K562 (cell line): ENCODE measurements at regions not wholly inside any gene's neighbourhood (a gene's known extent, or its start where the extent isn't known, plus 50 kb on each side); places are given as distances from the start of the nearest gene placed in this dataset.

Experiments used
- ATAC-seq: fragments of 200-7000 bp; cut with Tn5 transposase; 3 replicates; pipeline ENCODE4 v1.9.1; 2020; ENCODE audit warnings: moderate library complexity
- BruUV-seq: library from RNA; stranded (reverse); fragments of 400-500 nt; replicated peaks from 2 replicates; lab custom pipeline; 2021; lab: Mats Ljungman, UMichigan
- CTCF ChIA-PET: fragments of 300-600 bp; formaldehyde crosslinking; extraction: SDS; loops from one replicate; lab custom pipeline; 2021; ENCODE audit warnings: low intra/inter-chr PET ratio; lab: Yijun Ruan, JAX
- POLR2A ChIA-PET: fragments of 300-600, 350-650 bp; sonication (Branson Sonifier 250); formaldehyde crosslinking; extraction: SDS; loops from one replicate; lab custom pipeline; 2021; ENCODE audit warnings: antibody characterized with exemption, inconsistent platforms; lab: Yijun Ruan, JAX
- DNase-seq, 4 experiments: peaks; one replicate each; pipeline versions ENCODE4 v3.0.0 to v3.0.0-alpha.2; 2011 to 2018; ENCODE audit warnings: low spot score in 3 of 4, mixed read lengths in 3 of 4; ENCODE audit errors: extremely low read depth in 1 of 4
- FAIRE-seq: peaks from 2 replicates; lab custom pipeline; 2011; peaks lifted over from hg19 to GRCh38; lab: Jason Lieb, UNC
- H2AFZ ChIP-seq: 2 replicates; pipeline ENCODE4 v1.6.0; 2011; ENCODE audit warnings: low read depth, low read length, control low read depth, inconsistent platforms
- H3K27ac ChIP-seq: fragments of 200-600 bp; 3 replicates; pipeline ENCODE4 v1.8.0; 2011; ENCODE audit warnings: low read depth, mild to moderate bottlenecking, control low read depth, inconsistent platforms, low read length, moderate library complexity, mixed read lengths; ENCODE audit errors: extremely low read depth
- H3K27me3 ChIP-seq, 2 experiments: fragments of 300-600 bp in 1 of 2; 2 replicates in 1 of 2; 3 replicates in 1 of 2; pipeline versions ENCODE4 v1.6.0 to v1.8.0; 2011; ENCODE audit warnings: inconsistent platforms in 2 of 2, low read length in 2 of 2, mild to moderate bottlenecking in 1 of 2, mixed read lengths in 1 of 2, moderate library complexity in 1 of 2; ENCODE audit not compliant: control insufficient read depth in 2 of 2, insufficient read depth in 2 of 2
- H3K36me3 ChIP-seq: fragments of 300-600 bp; 3 replicates; pipeline ENCODE4 v1.8.0; 2011; ENCODE audit warnings: mild to moderate bottlenecking, low read length, inconsistent platforms; ENCODE audit not compliant: control insufficient read depth, insufficient read depth
- H3K4me1 ChIP-seq, 2 experiments: fragments of 200-600 bp in 1 of 2; replicated peaks in 1 of 2; 2 replicates in 1 of 2; 3 replicates in 1 of 2; pipeline versions ENCODE4 v1.5.1 to v1.8.0; 2011; ENCODE audit warnings: inconsistent platforms in 2 of 2, low read length in 2 of 2, mild to moderate bottlenecking in 1 of 2, mixed read lengths in 1 of 2, moderate library complexity in 1 of 2; ENCODE audit not compliant: control insufficient read depth in 2 of 2, insufficient read depth in 2 of 2
- H3K4me2 ChIP-seq: 2 replicates; pipeline ENCODE4 v1.6.1; 2011; ENCODE audit warnings: low read length, control low read depth, inconsistent platforms, mixed read lengths; ENCODE audit not compliant: insufficient read depth
- H3K4me3 ChIP-seq: fragments of 200-600 bp; sonication (generic), shearing (Covaris generic); 2 replicates; pipeline ENCODE4 v1.5.1; 2016; ENCODE audit warnings: control low read depth, inconsistent platforms
- H3K79me2 ChIP-seq: fragments of 200-600 bp; 3 replicates; pipeline ENCODE4 v1.8.0; 2011; ENCODE audit warnings: low read length, inconsistent platforms; ENCODE audit not compliant: control insufficient read depth, insufficient read depth
- H3K9ac ChIP-seq, 2 experiments: 2 replicates each; pipeline versions ENCODE4 v1.6.0 to v1.6.1; 2011; ENCODE audit warnings: low read depth in 2 of 2, low read length in 2 of 2, control low read depth in 1 of 2, inconsistent platforms in 1 of 2, mild to moderate bottlenecking in 1 of 2, mixed read lengths in 1 of 2; ENCODE audit not compliant: insufficient read depth in 1 of 2
- H3K9me1 ChIP-seq: one replicate; pipeline ENCODE4 v1.6.0; 2011; ENCODE audit warnings: inconsistent platforms, mild to moderate bottlenecking, low read length, moderate library complexity; ENCODE audit not compliant: control insufficient read depth, insufficient read depth
- H3K9me3 ChIP-seq: replicated peaks from 2 replicates; pipeline ENCODE4 v1.5.1; 2011; ENCODE audit warnings: low read depth, low read length, inconsistent platforms; ENCODE audit not compliant: control insufficient read depth, insufficient read depth
- H4K20me1 ChIP-seq: replicated peaks from 2 replicates; pipeline ENCODE4 v1.6.1; 2011; ENCODE audit warnings: low read length, inconsistent platforms, mixed read lengths; ENCODE audit not compliant: control insufficient read depth, insufficient read depth
- BRF2 ChIP-seq: IDR thresholded peaks from 3 replicates; pipeline ENCODE4 v1.6.1; 2011; ENCODE audit warnings: borderline replicate concordance, mild to moderate bottlenecking; ENCODE audit not compliant: insufficient read length, insufficient read depth
- CREM ChIP-seq: IDR thresholded peaks from 2 replicates; pipeline ENCODE4 v1.6.1; 2014; ENCODE audit warnings: antibody characterized with exemption, low read depth
- ETV1 ChIP-seq: fragments of 450-650 bp; conservative IDR thresholded peaks from 2 replicates; pipeline ENCODE4 v1.6.1; 2016; ENCODE audit warnings: missing genetic modification characterization, control low read depth, low read depth, missing compliant biosample characterization
- GABPA ChIP-seq: fragments of 200-800 bp; sonication (Bioruptor generic); conservative IDR thresholded peaks from 2 replicates; pipeline ENCODE4 v1.6.1; 2016; ENCODE audit warnings: low read depth, missing genetic modification characterization, missing compliant biosample characterization
- RBFOX2 ChIP-seq: fragments of 200-400 bp; formaldehyde crosslinking; IDR thresholded peaks from 2 replicates; pipeline ENCODE4 v1.6.1; 2017; ENCODE audit warnings: low read depth, mild to moderate bottlenecking, low read length, moderate library complexity
- SETDB1 ChIP-seq: IDR thresholded peaks from one replicate; pipeline ENCODE4 v1.6.1; 2012; ENCODE audit warnings: low read length, control low read depth, inconsistent platforms
- SIN3A ChIP-seq, 2 experiments: fragments of 150-350 bp in 1 of 2; IDR thresholded peaks; 2 replicates each; pipeline ENCODE4 v1.6.1; 2011 to 2016; ENCODE audit warnings: borderline replicate concordance in 2 of 2, low read depth in 2 of 2, low read length in 2 of 2, mild to moderate bottlenecking in 2 of 2, moderate library complexity in 2 of 2; ENCODE audit not compliant: control insufficient read depth in 1 of 2
- TAF9B ChIP-seq: fragments of 450-650 bp; IDR thresholded peaks from 2 replicates; pipeline ENCODE4 v1.6.1; 2018; ENCODE audit warnings: mild to moderate bottlenecking; ENCODE audit not compliant: partially characterized antibody
- ZBTB17 ChIP-seq: fragments of 450-650 bp; formaldehyde crosslinking; IDR thresholded peaks from 2 replicates; pipeline ENCODE4 v1.4.0; 2020; ENCODE audit warnings: mild to moderate bottlenecking
- ZBTB40 ChIP-seq, 2 experiments: fragments of 450-650 bp in 1 of 2; sonication (generic) in 1 of 2; formaldehyde crosslinking in 1 of 2; IDR thresholded peaks; 2 replicates each; pipeline versions ENCODE4 v1.7.1 to v1.9.0; 2016 to 2022; ENCODE audit warnings: inconsistent platforms in 1 of 2, mild to moderate bottlenecking in 1 of 2, missing genetic modification reagents in 1 of 2
- ZC3H11A ChIP-seq: IDR thresholded peaks from 2 replicates; pipeline ENCODE4 v1.6.1; 2012; ENCODE audit warnings: low read depth, low read length, improper control_type of control experiment
- ZNF584 ChIP-seq: fragments of 200-800 bp; sonication (Bioruptor generic); IDR thresholded peaks from 2 replicates; pipeline ENCODE4 v1.6.1; 2016; ENCODE audit warnings: low read depth, mild to moderate bottlenecking, missing genetic modification characterization, missing compliant biosample characterization
- WGBS: fragments of 100-300 bp; shearing (Covaris generic); methylation state at CpG from one replicate; pipeline ENCODE4 v1.1.6; 2016; ENCODE audit warnings: low coverage, mixed read lengths; ENCODE audit not compliant: insufficient coverage; ENCODE audit errors: missing lambda C conversion rate; 5-methylcytosine and 5-hydroxymethylcytosine counted together
- in situ Hi-C: fragments of 300-500 bp; cut with MboI; formaldehyde crosslinking; loops from 4 replicates; pipeline ENCODE4 v1.15.0; 2018; ENCODE audit warnings: inconsistent platforms, mixed read lengths
- intact Hi-C: fragments of 100-400 bp; cut with micrococcal nuclease; formaldehyde crosslinking; loops from 2 replicates; pipeline ENCODE4 v1.14.2; 2022

GRCh38 chr4:135194477-135194876 is 992.9 kb upstream of the PABPC4L start:
- Histone ChIP-seq H2AFZ (no peak overlapping the region), H3K79me2 (no peaks in the 10 kb centered on the region), H3K27ac (no peak overlapping the region), H4K20me1 (no peaks in the 10 kb centered on the region), H3K27me3 (no peaks in the 10 kb centered on the region), H3K36me3 (no peaks in the 10 kb centered on the region), H3K4me2 (no peak overlapping the region), H3K4me3 (no peak overlapping the region), H3K9ac (no peak overlapping the region), H3K4me1 (no peaks in the 10 kb centered on the region), H3K9me1 (no peaks in the 10 kb centered on the region), H3K9me3 (peaks cover 3% of the 10 kb centered on the region; the same call in 1 of the 2 replicates)
- DNase-seq (no peak), FAIRE-seq (no peak), ATAC-seq (no peak)
- intact Hi-C loops (no loop called here), in situ Hi-C loops (no loop called here)
- no TSS peak for BruUV-seq
- ChIA-PET CTCF (no interaction called here), POLR2A (no interaction called here)
- 0% methylated on average over 1 of the region's 1 CpG for WGBS
- no peak for TF ChIP-seq ZNF584 (CRISPR knock-in tag)
- no peak for TF ChIP-seq ZBTB17 (CRISPR knock-in tag)
- no peak for TF ChIP-seq SETDB1
- TF ChIP-seq ETV1, result no peak
- no peak for TF ChIP-seq BRF2
- no peak for TF ChIP-seq ZC3H11A
- no peak for TF ChIP-seq RBFOX2
- no peak for TF ChIP-seq TAF9B
- TF ChIP-seq SIN3A (IDR thresholded peaks at IDR 0.05; ENCODE audit: borderline replicate concordance in 2 of 2, control insufficient read depth in 1 of 2, low read depth in 2 of 2, low read length in 2 of 2), result no peak
- no peak for TF ChIP-seq ZBTB40 (IDR thresholded peaks at IDR 0.05)
- TF ChIP-seq ZBTB40 (CRISPR knock-in tag; IDR thresholded peaks at IDR 0.05), result no peak
- no peak for TF ChIP-seq CREM
- TF ChIP-seq GABPA (tag), result no peak
